ENCODE measurements at regions not wholly inside any gene's neighbourhood (a gene's known extent, or its start where the extent isn't known, plus 50 kb on each side); places are given as distances from the start of the nearest gene placed in this dataset.

GRCh38 chr3:36603423-36603822, 160.9 kb downstream of the DCLK3 start:
- DNase-seq: no peak
- TF ChIP-seq POLR2A (IDR thresholded peaks at IDR 0.05; ENCODE audit: low read length) (no peak), GATA1 (IDR thresholded peaks at IDR 0.05; ENCODE audit: low read depth, low read length) (no peak)

- TF ChIP-seq GATA1 (IDR thresholded peaks at IDR 0.05; ENCODE audit: low read depth, low read length): no peak
- no peak for DNase-seq
Measured at GRCh38 chr3:36600404-36600803, 163.9 kb downstream of the DCLK3 start.
